ENCODE measurements at regions not wholly inside any gene's neighbourhood (a gene's known extent, or its start where the extent isn't known, plus 50 kb on each side); places are given as distances from the start of the nearest gene placed in this dataset.
"Not testable (repeated sequence)": the region's sequence is repeated elsewhere in the genome, so short reads cannot be mapped to it uniquely, and the experiment has no call there.

DNA sequence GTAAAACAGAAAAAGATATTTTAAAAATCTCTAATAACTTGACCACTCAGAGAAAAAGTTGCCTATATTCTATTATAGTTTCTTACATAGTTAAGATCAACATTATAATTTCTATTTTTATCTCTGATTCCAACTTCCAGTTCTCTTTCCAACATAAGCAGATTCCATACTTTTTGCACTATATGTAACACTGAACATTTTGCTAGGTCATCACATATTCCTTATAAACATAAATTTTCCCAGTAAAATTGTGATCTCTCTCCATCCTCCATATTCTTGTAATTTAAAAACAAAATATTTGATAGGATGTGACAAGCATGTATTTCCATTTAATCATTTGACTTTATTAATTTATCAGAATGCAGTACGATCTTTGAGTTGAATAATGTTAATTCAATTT, 170.4 kb upstream of the THSD7A start:
- DNase-seq (ENCODE audit: low read depth, low spot score) = no peak

- no peak for DNase-seq (ENCODE audit: low read depth, low spot score)
Observed at GRCh38 chr7:12004581-12004980, 172.6 kb upstream of the THSD7A start.

DNA sequence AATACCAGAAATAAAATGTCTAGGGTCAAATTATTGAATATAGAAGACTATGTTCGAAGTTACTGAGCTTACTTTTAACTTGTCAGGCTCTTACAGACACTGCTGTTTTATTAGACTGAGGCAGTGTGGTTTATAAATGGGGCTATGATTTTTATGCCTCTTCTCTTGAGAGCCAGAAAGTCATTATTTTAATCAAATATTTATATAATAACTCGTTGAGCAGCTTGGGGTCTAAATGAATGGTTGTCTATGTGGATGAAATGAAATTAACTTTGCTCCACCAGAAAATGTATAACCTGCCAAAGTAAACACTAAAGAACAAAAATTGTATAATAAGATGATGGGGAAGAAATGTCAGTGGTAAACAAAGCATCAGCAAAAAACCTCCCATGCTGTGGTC, 175.6 kb upstream of the THSD7A start:
- no peak for DNase-seq (ENCODE audit: low read depth, low spot score)

DNA sequence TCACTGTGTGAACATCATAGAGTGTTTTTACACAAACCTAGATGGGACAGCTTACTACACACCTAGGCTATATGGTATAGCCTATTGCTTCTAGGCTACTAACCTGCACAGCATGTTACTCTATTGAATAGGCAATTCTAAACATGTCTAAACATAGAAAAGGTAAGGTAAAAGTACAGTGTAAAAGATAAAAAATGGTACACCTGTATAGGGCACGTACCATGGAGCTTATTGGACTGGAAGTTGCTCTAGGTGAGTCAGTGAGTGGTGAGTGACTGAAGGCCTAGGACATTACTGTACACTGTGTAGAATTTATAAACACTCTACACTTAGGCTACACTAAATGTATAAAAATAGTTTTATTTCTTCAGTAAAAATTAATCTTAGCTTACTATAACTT, 182.0 kb upstream of the THSD7A start:
- no peak for DNase-seq (ENCODE audit: low read depth, low spot score)

- DNase-seq (ENCODE audit: low read depth, low spot score) = no peak
Observed at GRCh38 chr7:12016439-12016838, 184.4 kb upstream of the THSD7A start.

DNA sequence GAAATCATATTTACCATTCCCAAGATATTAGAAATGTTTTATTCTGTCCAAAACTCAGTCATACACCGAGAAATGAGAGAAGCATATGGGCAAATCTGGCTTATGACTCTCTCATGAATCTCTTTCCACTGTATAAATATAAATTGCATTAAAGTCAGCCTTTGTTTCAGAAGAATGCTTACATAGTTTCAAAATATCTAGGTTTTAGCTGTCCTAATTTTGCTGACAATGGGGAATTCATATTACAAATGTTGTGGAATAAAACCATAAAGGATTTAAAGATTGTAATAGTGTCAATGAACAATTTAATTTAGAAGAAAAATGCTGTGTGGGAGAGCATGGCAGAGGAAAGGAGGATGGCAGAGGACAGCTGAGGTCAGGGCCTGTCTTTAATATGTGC, 185.0 kb upstream of the THSD7A start:
- DNase-seq (ENCODE audit: low read depth, low spot score) = no peak

DNA sequence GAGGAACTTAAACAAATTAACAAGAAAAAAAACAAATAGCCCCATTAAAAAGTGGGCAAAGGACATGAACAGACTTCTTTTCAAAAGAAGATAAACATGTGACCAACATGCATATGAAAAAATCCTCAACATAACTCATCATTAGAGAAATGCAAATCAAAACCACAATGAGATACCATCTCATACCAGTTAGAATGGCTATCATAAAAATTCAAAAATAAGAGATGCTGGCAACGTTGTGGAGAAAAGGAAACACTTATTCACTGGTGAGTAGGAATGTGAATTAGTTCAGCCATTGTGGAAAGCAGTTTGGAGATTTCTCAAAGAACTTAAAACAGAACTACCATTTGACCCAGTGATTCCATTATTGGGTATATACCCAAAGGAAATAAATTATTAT, 189.1 kb upstream of the TMEM106B start:
- not testable (repeated sequence) for DNase-seq (ENCODE audit: low read depth, low spot score)

GRCh38 chr7:12025246-12025645, 185.8 kb upstream of the TMEM106B start:
- DNase-seq (ENCODE audit: low read depth, low spot score) = no peak

GRCh38 chr7:12028508-12028907, 182.6 kb upstream of the TMEM106B start:
- DNase-seq (ENCODE audit: low read depth, low spot score) = no peak

- DNase-seq (ENCODE audit: low read depth, low spot score) = no peak
Observed at GRCh38 chr7:12030116-12030515, 181.0 kb upstream of the TMEM106B start.

- DNase-seq (ENCODE audit: low read depth, low spot score) = no peak
Observed at GRCh38 chr7:12031186-12031585, 179.9 kb upstream of the TMEM106B start.

DNA sequence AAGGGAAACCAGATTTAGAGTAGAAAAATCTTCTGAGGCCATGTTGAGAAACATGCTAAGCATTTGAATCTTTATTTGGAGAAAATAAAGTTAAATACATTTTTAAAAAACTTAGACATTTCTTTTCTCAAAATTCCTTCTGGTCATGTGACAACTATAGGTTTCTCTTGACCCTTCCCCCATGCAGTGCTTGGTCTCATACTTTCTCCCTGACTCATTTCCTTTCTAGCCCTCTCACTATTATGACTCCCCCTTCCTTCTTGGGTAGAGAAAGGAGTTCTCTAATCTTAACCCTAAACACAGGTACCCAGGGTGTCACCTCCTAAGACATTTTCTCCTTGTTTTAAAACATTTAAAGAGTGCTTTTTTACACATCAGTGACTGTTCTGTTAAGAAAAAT, 179.5 kb upstream of the TMEM106B start:
- DNase-seq (ENCODE audit: low read depth, low spot score) = no peak

DNA sequence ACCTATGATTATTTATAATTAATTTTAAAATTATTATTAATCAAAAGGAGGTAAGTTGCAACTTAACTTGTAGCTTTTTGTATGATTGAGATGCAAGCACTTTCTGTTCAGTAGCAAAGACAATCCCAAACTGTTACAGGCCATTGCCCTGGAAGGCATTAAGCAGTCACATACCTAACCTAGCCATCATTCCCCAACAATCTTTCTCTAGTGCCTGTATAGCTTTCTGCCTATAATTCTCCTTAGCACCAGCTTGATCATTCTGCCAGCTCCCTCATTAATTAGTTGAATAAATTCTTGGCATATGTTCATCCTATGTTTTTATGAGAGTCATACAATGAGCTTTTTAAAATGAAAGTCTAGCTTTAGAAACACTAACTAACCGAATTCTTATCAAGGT, 178.9 kb upstream of the TMEM106B start:
- no peak for DNase-seq (ENCODE audit: low read depth, low spot score)

DNA sequence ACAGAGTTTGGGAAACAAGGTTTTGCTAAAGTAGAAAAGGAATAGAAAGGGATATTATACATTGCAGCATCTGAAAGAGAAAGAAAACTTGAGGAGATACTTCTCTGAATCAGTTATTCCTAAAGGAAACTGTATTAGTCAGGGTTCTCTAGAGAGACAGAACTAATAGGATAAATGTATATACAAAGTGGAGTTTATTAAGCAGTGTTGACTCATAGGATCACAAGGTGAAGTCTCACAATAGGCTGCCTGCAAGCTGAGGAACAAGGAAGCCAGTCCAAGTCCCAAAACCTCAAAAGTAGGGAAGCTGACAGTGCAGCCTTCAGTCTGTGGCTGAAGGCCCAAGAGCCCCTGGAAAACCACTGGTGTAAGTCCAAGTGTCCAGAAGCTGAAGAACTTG, 167.6 kb upstream of the TMEM106B start:
- not testable (repeated sequence) for DNase-seq (ENCODE audit: low read depth, low spot score)

GRCh38 chr7:12052211-12052610, 158.9 kb upstream of the TMEM106B start:
- DNase-seq (ENCODE audit: low read depth, low spot score) = no peak

- DNase-seq (ENCODE audit: low read depth, low spot score) = no peak
Observed at GRCh38 chr7:12053561-12053960, 157.5 kb upstream of the TMEM106B start.

DNA sequence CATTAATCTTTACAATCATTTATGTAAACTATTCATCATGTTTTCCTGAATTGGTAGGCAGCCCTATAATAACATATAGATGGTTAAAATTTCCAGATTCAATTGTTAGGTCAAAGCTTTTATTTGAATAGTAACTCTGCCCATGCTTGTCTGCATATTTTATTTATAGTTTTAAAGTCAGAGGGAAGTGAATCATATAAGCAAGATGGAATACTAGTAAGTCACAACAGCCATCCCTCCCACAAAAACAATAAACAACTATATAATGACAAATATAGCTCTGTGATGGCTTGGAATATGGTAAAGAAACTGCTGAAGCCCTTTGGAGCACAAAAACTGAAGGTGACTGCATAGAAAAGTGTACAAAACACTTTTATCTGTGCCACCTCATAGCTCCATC, 156.3 kb upstream of the TMEM106B start:
- no peak for DNase-seq (ENCODE audit: low read depth, low spot score)

GRCh38 chr7:12056381-12056780, 154.7 kb upstream of the TMEM106B start:
- no peak for DNase-seq (ENCODE audit: low read depth, low spot score)

GRCh38 chr7:12056977-12057376, 154.1 kb upstream of the TMEM106B start:
- no peak for DNase-seq (ENCODE audit: low read depth, low spot score)

DNA sequence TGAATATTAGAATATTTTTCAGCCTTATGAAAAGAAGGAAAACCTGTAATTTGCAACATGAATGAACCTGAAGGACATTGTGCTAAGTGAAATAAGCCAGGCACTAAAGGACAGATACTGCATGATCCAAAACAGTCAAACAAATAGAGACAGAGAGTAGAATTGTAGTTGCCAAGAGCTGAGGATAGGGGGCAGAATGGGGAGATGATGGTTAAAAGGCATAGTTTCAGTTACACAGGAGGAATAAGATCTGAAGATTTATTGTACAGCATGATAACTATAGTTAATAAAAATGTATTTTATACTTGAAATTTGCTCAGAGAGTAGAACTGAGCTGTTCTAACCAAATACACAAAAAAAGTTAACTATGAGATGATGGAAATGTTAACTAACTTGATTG, 149.0 kb upstream of the TMEM106B start:
- no peak for DNase-seq (ENCODE audit: low read depth, low spot score)

DNA sequence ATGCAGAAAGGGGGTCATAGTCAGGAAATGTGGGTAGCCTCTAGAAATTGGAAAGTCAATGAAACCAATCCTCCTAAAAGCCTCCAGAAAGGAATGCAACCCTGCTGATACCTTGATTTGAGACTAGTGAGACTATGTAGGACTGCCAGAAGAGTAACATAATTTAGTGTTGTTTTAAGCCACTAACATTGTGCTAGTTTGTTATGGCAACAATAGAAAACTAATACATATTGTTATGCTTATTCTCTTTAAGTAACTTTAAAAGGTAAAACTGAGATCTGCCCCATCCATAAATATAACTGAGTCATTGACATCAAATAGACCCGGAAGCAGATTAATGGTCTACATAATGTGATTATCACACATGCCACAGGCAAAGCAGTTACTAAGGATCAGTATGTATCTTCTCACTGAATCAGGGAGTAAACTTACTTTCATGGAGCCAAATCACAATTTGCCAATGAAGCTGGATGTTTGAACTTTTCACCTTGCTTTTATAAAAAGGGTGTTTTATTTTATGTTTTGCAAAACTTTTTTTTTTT, 146.4 kb upstream of the TMEM106B start:
- no peak for DNase-seq (ENCODE audit: low read depth, low spot score)

- DNase-seq (ENCODE audit: low read depth, low spot score) = no peak
Observed at GRCh38 chr7:12066004-12066403, 145.1 kb upstream of the TMEM106B start.

DNA sequence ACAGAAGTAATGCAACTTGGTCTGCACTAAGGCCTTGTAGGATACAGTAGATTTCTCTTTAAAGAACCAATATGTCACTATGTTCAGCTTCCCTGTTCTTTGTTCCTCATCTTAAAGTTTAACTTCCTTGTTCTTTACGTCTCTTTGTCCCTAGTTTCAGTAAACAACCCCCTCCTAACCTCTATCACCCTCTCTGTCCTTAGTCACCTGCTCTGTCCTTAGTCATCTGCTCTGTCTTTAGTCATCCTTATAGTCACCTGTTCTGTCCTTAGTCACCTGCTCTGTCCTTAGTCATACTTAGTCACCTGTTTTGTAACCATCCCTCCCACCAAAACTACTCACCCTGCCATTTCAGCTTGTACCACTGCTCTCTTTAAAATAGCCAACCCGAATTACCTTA, 144.6 kb upstream of the TMEM106B start:
- DNase-seq (ENCODE audit: low read depth, low spot score) = no peak

- DNase-seq (ENCODE audit: low read depth, low spot score) = peak; percentile 17
Observed at GRCh38 chr7:12067156-12067831, 143.8 kb upstream of the TMEM106B start.
